SK-N-SH (cell line): ENCODE measurements at regions not wholly inside any gene's neighbourhood (a gene's known extent, or its start where the extent isn't known, plus 50 kb on each side); places are given as distances from the start of the nearest gene placed in this dataset.

ENCODE experiments used
- CTCF ChIA-PET: fragments of 300-600, 350-600 bp; formaldehyde crosslinking; extraction: SDS; loops from one replicate; lab custom pipeline; 2021; lab: Yijun Ruan, JAX
- POLR2A ChIA-PET: fragments of 350-600 bp; sonication (Branson Sonifier 250); formaldehyde crosslinking; extraction: SDS; loops from one replicate; lab custom pipeline; 2020; ENCODE audit warnings: antibody characterized with exemption, inconsistent platforms; lab: Yijun Ruan, JAX
- DNase-seq: peaks from one replicate; pipeline ENCODE4 v3.0.0; 2012
- H2AFZ ChIP-seq: fragments of 200-600 bp; sonication (generic); 2 replicates; pipeline ENCODE4 v1.8.1; 2016; ENCODE audit warnings: antibody characterized with exemption, mild to moderate bottlenecking, low read depth
- H3F3A ChIP-seq: fragments of 200-600 bp; sonication (generic); replicated peaks from 2 replicates; pipeline ENCODE3; 2016; ENCODE audit warnings: antibody characterized with exemption, mild to moderate bottlenecking; ENCODE audit not compliant: insufficient read depth
- H3K27ac ChIP-seq, 2 experiments: fragments of 200-500 bp in 1 of 2; fragments of 200-600 bp in 1 of 2; sonication (Bioruptor generic) in 1 of 2; sonication (generic), shearing (Covaris generic) in 1 of 2; 2 replicates each; pipeline versions ENCODE4 v1.5.1 to v1.6.1; 2014 to 2016; ENCODE audit warnings: low read depth in 2 of 2, inconsistent platforms in 1 of 2, low read length in 1 of 2, mild to moderate bottlenecking in 1 of 2, mixed read lengths in 1 of 2
- H3K27me3 ChIP-seq: fragments of 200-600 bp; sonication (generic), shearing (Covaris generic); 2 replicates; pipeline ENCODE4 v1.6.1; 2016; ENCODE audit warnings: mixed run types; ENCODE audit not compliant: insufficient read depth
- H3K36me3 ChIP-seq, 2 experiments: fragments of 200-500 bp in 1 of 2; fragments of 200-600 bp in 1 of 2; sonication (Bioruptor generic) in 1 of 2; sonication (generic) in 1 of 2; replicated peaks in 1 of 2; 2 replicates each; pipeline versions ENCODE3 to v1.5.1; 2014 to 2016; ENCODE audit warnings: low read length in 1 of 2, mild to moderate bottlenecking in 1 of 2; ENCODE audit not compliant: insufficient read depth in 2 of 2, control insufficient read depth in 1 of 2
- H3K4me1 ChIP-seq, 2 experiments: fragments of 200-500 bp in 1 of 2; fragments of 200-600 bp in 1 of 2; sonication (Bioruptor generic) in 1 of 2; sonication (generic), shearing (Covaris generic) in 1 of 2; 2 replicates each; pipeline versions ENCODE4 v1.5.1 to v1.6.1; 2014 to 2016; ENCODE audit warnings: low read depth in 1 of 2, low read length in 1 of 2, mixed run types in 1 of 2; ENCODE audit not compliant: insufficient read depth in 2 of 2, control insufficient read depth in 1 of 2
- H3K4me2 ChIP-seq: fragments of 200-600 bp; sonication (generic), shearing (Covaris generic); 2 replicates; pipeline ENCODE4 v1.6.1; 2017; ENCODE audit warnings: mixed run types
- H3K4me3 ChIP-seq, 2 experiments: fragments of 200-500 bp in 1 of 2; fragments of 200-600 bp in 1 of 2; sonication (Bioruptor generic) in 1 of 2; sonication (generic), shearing (Covaris generic) in 1 of 2; 2 replicates each; pipeline versions ENCODE4 v1.5.1 to v1.8.1; 2014 to 2016; ENCODE audit warnings: low read depth in 2 of 2, inconsistent platforms in 1 of 2, low read length in 1 of 2, mild to moderate bottlenecking in 1 of 2, mixed read lengths in 1 of 2, moderate library complexity in 1 of 2
- H3K79me2 ChIP-seq: fragments of 200-600 bp; sonication (generic); 2 replicates; pipeline ENCODE4 v1.8.1; 2017; ENCODE audit warnings: mild to moderate bottlenecking; ENCODE audit not compliant: insufficient read depth
- H3K9ac ChIP-seq: fragments of 200-600 bp; sonication (generic); 2 replicates; pipeline ENCODE4 v1.6.1; 2017; ENCODE audit warnings: mixed run types
- H3K9me2 ChIP-seq: fragments of 200-600 bp; sonication (generic); 2 replicates; pipeline ENCODE4 v1.6.1; 2017; ENCODE audit warnings: mixed run types
- H3K9me3 ChIP-seq: fragments of 200-600 bp; sonication (generic); 2 replicates; pipeline ENCODE4 v1.6.1; 2017; ENCODE audit warnings: mixed run types, mild to moderate bottlenecking, moderate library complexity
- H4K20me1 ChIP-seq: fragments of 200-600 bp; sonication (generic); 2 replicates; pipeline ENCODE4 v1.6.1; 2017; ENCODE audit warnings: mild to moderate bottlenecking, mixed run types; ENCODE audit not compliant: insufficient read depth
- ELF1 ChIP-seq: IDR thresholded peaks from 2 replicates; pipeline ENCODE4 v1.4.0; 2012
- EP300 ChIP-seq, 2 experiments: IDR thresholded peaks; 2 replicates each; pipeline versions ENCODE4 v1.4.0 to v1.6.1; 2012; ENCODE audit warnings: borderline replicate concordance in 1 of 2, low read depth in 1 of 2, low read length in 1 of 2
- EZH2phosphoT487 ChIP-seq: fragments of 200-600 bp; sonication (generic); IDR thresholded peaks from 2 replicates; pipeline ENCODE4 v1.6.1; 2017; ENCODE audit warnings: low read depth, mixed run types, mild to moderate bottlenecking, antibody characterized with exemption, moderate library complexity, borderline replicate concordance
- FOXM1 ChIP-seq: IDR thresholded peaks from 2 replicates; pipeline ENCODE4 v1.4.0; 2012; ENCODE audit warnings: low read depth, mild to moderate bottlenecking
- IRF3 ChIP-seq: fragments of 150-350 bp; IDR thresholded peaks from 2 replicates; pipeline ENCODE4 v1.6.1; 2016; ENCODE audit warnings: mild to moderate bottlenecking, low read depth, low read length
- MEF2A ChIP-seq: IDR thresholded peaks from 2 replicates; pipeline ENCODE4 v1.4.0; 2012; ENCODE audit warnings: low read depth, borderline replicate concordance
- NFIC ChIP-seq: IDR thresholded peaks from 2 replicates; pipeline ENCODE4 v1.4.0; 2012; ENCODE audit warnings: borderline replicate concordance
- NRF1 ChIP-seq: IDR thresholded peaks from 2 replicates; pipeline ENCODE4 v1.6.1; 2012; ENCODE audit warnings: low read depth, mild to moderate bottlenecking, low read length
- POLR2AphosphoS5 ChIP-seq: IDR thresholded peaks from 2 replicates; pipeline ENCODE4 v1.6.1; 2012; ENCODE audit warnings: low read depth, low read length
- RCOR1 ChIP-seq: fragments of 150-350 bp; IDR thresholded peaks from 2 replicates; pipeline ENCODE4 v1.6.1; 2017; ENCODE audit warnings: antibody characterized with exemption, low read length
- RFX5 ChIP-seq: IDR thresholded peaks from 2 replicates; pipeline ENCODE4 v1.6.1; 2012; ENCODE audit warnings: mild to moderate bottlenecking, improper control_type of control experiment, low read length
- SIN3A ChIP-seq: IDR thresholded peaks from 2 replicates; pipeline ENCODE4 v1.6.1; 2012; ENCODE audit warnings: low read depth, mild to moderate bottlenecking, low read length, moderate library complexity, borderline replicate concordance
- TAF1 ChIP-seq: IDR thresholded peaks from 2 replicates; pipeline ENCODE4 v1.6.1; 2012; ENCODE audit warnings: low read depth, mild to moderate bottlenecking, low read length, moderate library complexity, borderline replicate concordance
- TCF12 ChIP-seq: IDR thresholded peaks from 2 replicates; pipeline ENCODE4 v1.4.0; 2012
- YY1 ChIP-seq: IDR thresholded peaks from 2 replicates; pipeline ENCODE4 v1.4.0; 2012; ENCODE audit warnings: low read depth, mild to moderate bottlenecking
- WGBS: methylation state at CpG from one replicate; pipeline ENCODE4 v1.1.6; 2017; ENCODE audit warnings: low lambda C conversion rate; 5-methylcytosine and 5-hydroxymethylcytosine counted together
- TF ChIP-seq, protein P1 (sequence below): fragments of 200-600 bp; sonication (generic); IDR thresholded peaks from 2 replicates; pipeline ENCODE4 v1.6.1; 2017; ENCODE audit warnings: antibody characterized with exemption, mild to moderate bottlenecking, moderate library complexity
- TF ChIP-seq, protein P2 (sequence below): IDR thresholded peaks from 2 replicates; pipeline ENCODE4; 2012

DNA sequence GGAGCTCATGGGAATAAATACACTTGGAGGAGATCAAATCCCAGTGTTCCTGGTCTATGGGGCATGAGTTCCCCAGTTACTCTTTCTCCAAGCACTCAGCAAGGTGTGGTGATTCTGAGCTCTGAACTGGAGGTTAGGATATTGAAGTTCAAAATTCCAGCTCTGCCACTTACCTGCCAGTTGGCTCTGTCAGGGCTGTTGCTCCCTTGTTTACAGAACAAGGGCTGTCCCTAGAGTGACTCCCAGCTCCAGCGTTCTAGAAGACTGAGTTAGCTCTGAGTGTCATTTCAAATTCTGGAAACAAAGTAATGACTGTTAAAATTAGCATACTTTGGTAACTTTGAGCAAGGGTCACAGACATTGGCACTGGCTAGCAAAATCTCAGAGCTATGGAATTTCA lies 69.7 kb upstream of the ZBED5 start:
- Histone ChIP-seq H3K9me2 (no peaks in the 10 kb centered on the region), H3K9me3 (no peaks in the 10 kb centered on the region), H3K4me1 (peaks cover 0 to 6% of the 10 kb centered on the region in 2 experiments; a peak in 1 of 4 replicates), H3K4me2 (no peak overlapping the region), H3K36me3 (no peaks in the 10 kb centered on the region), H3K27ac (peak overlapping the region in 1 of 2 experiments; percentile 16; a peak in 1 of 4 replicates), H2AFZ (no peak overlapping the region), H3K9ac (no peak overlapping the region), H4K20me1 (no peaks in the 10 kb centered on the region), H3F3A (peaks cover 4% of the 10 kb centered on the region), H3K4me3 (no peak overlapping the region), H3K27me3 (no peaks in the 10 kb centered on the region), H3K79me2 (no peaks in the 10 kb centered on the region)
- ChIA-PET POLR2A (interaction anchor here (1.2 kb wide), 1 partner anchor 70 kb away, joined by 4 read pairs; the partner anchor contains the start of gene ZBED5), CTCF (interaction anchor here (0.9 kb wide), 1 partner anchor 15 kb away, joined by 3 read pairs; no protein-coding TSS in a partner anchor)
- DNase-seq = no peak
- WGBS = 53% methylated on average over 1 of the region's 1 CpG
- TF ChIP-seq TCF12 (no peak), RFX5 (no peak), RCOR1 (no peak), EP300 (IDR thresholded peaks at IDR 0.05; ENCODE audit: borderline replicate concordance in 1 of 2, low read depth in 1 of 2, low read length in 1 of 2) (no peak), MEF2A (no peak), ELF1 (no peak), YY1 (no peak), SIN3A (no peak), FOXM1 (no peak), TAF1 (no peak), NFIC (no peak), EZH2phosphoT487 (no peak), POLR2AphosphoS5 (no peak)
- TF ChIP-seq, protein P1, sequence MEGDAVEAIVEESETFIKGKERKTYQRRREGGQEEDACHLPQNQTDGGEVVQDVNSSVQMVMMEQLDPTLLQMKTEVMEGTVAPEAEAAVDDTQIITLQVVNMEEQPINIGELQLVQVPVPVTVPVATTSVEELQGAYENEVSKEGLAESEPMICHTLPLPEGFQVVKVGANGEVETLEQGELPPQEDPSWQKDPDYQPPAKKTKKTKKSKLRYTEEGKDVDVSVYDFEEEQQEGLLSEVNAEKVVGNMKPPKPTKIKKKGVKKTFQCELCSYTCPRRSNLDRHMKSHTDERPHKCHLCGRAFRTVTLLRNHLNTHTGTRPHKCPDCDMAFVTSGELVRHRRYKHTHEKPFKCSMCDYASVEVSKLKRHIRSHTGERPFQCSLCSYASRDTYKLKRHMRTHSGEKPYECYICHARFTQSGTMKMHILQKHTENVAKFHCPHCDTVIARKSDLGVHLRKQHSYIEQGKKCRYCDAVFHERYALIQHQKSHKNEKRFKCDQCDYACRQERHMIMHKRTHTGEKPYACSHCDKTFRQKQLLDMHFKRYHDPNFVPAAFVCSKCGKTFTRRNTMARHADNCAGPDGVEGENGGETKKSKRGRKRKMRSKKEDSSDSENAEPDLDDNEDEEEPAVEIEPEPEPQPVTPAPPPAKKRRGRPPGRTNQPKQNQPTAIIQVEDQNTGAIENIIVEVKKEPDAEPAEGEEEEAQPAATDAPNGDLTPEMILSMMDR = no peak

GRCh38 chr11:10926801-10927211 lies 69.0 kb upstream of the ZBED5 start:
- peak overlapping the region in 1 of 2 experiments; percentile 16; a peak in 1 of 4 replicates for H3K27ac ChIP-seq
- TF ChIP-seq TAF1 (no peak), NRF1 (no peak), TCF12 (peak; percentile 48), IRF3 (no peak)
- TF ChIP-seq, protein P2, sequence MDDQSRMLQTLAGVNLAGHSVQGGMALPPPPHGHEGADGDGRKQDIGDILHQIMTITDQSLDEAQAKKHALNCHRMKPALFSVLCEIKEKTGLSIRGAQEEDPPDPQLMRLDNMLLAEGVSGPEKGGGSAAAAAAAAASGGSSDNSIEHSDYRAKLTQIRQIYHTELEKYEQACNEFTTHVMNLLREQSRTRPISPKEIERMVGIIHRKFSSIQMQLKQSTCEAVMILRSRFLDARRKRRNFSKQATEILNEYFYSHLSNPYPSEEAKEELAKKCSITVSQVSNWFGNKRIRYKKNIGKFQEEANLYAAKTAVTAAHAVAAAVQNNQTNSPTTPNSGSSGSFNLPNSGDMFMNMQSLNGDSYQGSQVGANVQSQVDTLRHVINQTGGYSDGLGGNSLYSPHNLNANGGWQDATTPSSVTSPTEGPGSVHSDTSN = 0 out of 2 replicates have a peak, but pooled peaks have one; percentile 30
- H3K9me3 ChIP-seq = no peaks in the 10 kb centered on the region
- peaks cover 4% of the 10 kb centered on the region for H3F3A ChIP-seq
- no peaks in the 10 kb centered on the region for H3K27me3 ChIP-seq
- no peak for DNase-seq
- no peaks in the 10 kb centered on the region for H3K9me2 ChIP-seq
- H2AFZ ChIP-seq = no peak overlapping the region
- H4K20me1 ChIP-seq = no peaks in the 10 kb centered on the region
- no peaks in the 10 kb centered on the region for H3K36me3 ChIP-seq
- H3K4me1 ChIP-seq = peaks cover 0 to 5% of the 10 kb centered on the region in 2 experiments; a peak in 1 of 4 replicates
- no peak overlapping the region for H3K9ac ChIP-seq
- H3K4me3 ChIP-seq = no peak overlapping the region
- no peak overlapping the region for H3K4me2 ChIP-seq
- H3K79me2 ChIP-seq = no peaks in the 10 kb centered on the region
- ChIA-PET POLR2A (interaction anchor here (1.2 kb wide), 1 partner anchor 69 kb away, joined by 4 read pairs; the partner anchor contains the start of gene ZBED5), CTCF (interaction anchor here (0.9 kb wide), 1 partner anchor 15 kb away, joined by 3 read pairs; no protein-coding TSS in a partner anchor)
